Skeletal muscle tissue (tissue), 3 donors: ENCODE measurements at regions not wholly inside any gene's neighbourhood (a gene's known extent, or its start where the extent isn't known, plus 50 kb on each side); places are given as distances from the start of the nearest gene placed in this dataset.

Experiments
- H3K27ac ChIP-seq: one replicate; pipeline ENCODE4 v1.7.0; 2013; ENCODE audit warnings: mild to moderate bottlenecking, low read depth, low read length, inconsistent platforms
- H3K27me3 ChIP-seq, 3 donors: one replicate each; pipeline ENCODE4 v1.7.0; 2013; ENCODE audit warnings: low read length in 3 of 3; ENCODE audit not compliant: control insufficient read depth in 3 of 3, insufficient read depth in 3 of 3
- H3K36me3 ChIP-seq, 3 donors: one replicate each; pipeline ENCODE4 v1.7.0; 2013; ENCODE audit warnings: low read length in 3 of 3; ENCODE audit not compliant: control insufficient read depth in 3 of 3, insufficient read depth in 3 of 3
- H3K4me1 ChIP-seq, 3 donors: one replicate each; pipeline ENCODE4 v1.7.0; 2013; ENCODE audit warnings: low read length in 3 of 3, mild to moderate bottlenecking in 3 of 3; ENCODE audit not compliant: control insufficient read depth in 3 of 3, insufficient read depth in 3 of 3
- H3K4me3 ChIP-seq, 3 donors: one replicate each; pipeline ENCODE4 v1.7.0; 2013; ENCODE audit warnings: low read length in 3 of 3
- H3K9ac ChIP-seq, 3 donors: one replicate each; pipeline ENCODE4 v1.7.0; 2013; ENCODE audit warnings: low read length in 3 of 3, mild to moderate bottlenecking in 3 of 3, moderate library complexity in 2 of 3, low read depth in 1 of 3
- H3K9me3 ChIP-seq, 3 donors: one replicate each; pipeline ENCODE4 v1.7.0; 2013; ENCODE audit warnings: low read length in 3 of 3; ENCODE audit not compliant: control insufficient read depth in 3 of 3
- donor health status: Osteomylitis.

GRCh38 chr10:3588816-3589215 lies 196.2 kb downstream of the KLF6 start:
- no peaks in the 10 kb centered on the region for H3K4me1 ChIP-seq
- no peak overlapping the region for H3K9ac ChIP-seq
- H3K27ac ChIP-seq = no peak overlapping the region
- no peaks in the 10 kb centered on the region for H3K36me3 ChIP-seq
- H3K4me3 ChIP-seq = no peak overlapping the region
- H3K27me3 ChIP-seq = no peaks in the 10 kb centered on the region
- H3K9me3 ChIP-seq = no peaks in the 10 kb centered on the region

GRCh38 chr10:3588346-3588745 lies 196.7 kb downstream of the KLF6 start:
- no peaks in the 10 kb centered on the region for H3K36me3 ChIP-seq
- no peaks in the 10 kb centered on the region for H3K4me1 ChIP-seq
- no peaks in the 10 kb centered on the region for H3K27me3 ChIP-seq
- no peak overlapping the region for H3K4me3 ChIP-seq
- H3K9ac ChIP-seq = no peak overlapping the region
- H3K9me3 ChIP-seq = no peaks in the 10 kb centered on the region
- no peak overlapping the region for H3K27ac ChIP-seq

DNA sequence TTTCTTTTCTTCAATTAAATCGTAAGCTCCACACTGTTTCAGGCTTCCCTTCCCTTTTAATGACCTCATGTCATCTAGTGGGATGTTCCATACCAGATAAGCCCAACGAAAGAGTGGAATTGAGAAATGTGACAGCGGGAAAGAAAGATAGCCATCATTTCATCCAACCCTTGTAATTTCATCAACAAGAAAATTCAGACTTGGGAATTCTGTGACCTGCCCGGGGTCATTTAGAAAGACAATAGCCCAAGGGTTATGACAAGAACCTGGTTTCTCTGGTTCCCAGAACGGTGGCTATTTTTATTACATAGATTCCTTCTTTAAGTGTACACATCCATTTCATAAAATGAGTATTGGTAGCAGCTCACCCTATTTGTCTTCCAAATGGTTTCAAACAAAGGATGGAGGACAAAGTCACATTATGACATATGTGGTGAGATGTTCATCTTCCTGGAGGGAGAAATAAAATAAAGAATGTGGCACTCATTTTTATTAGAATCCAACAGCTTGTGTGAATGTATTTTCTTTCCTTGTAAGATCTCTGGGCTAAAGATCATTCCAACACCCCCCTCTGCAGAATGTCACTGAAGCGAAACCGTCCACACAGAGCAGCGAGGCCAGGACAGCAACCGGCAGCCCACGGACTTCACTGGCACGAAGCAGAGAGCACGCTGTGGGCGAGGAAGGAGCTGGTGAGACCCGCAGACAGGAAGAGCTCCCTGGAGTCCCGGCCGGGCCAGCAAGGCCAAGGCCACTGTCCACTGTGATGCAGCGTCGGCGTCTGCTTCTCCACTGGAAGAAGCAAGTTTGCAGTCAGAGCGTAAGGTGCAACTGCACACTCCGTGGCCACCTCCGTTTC lies 199.9 kb downstream of the KLF6 start:
- H3K27me3 ChIP-seq = no peaks in the 10 kb centered on the region
- no peak overlapping the region for H3K27ac ChIP-seq
- no peaks in the 10 kb centered on the region for H3K36me3 ChIP-seq
- H3K4me1 ChIP-seq = no peaks in the 10 kb centered on the region
- no peak overlapping the region for H3K9ac ChIP-seq
- H3K4me3 ChIP-seq = no peak overlapping the region
- no peaks in the 10 kb centered on the region for H3K9me3 ChIP-seq

- Histone ChIP-seq H3K9ac (no peak overlapping the region), H3K36me3 (no peaks in the 10 kb centered on the region), H3K4me3 (no peak overlapping the region), H3K27me3 (no peaks in the 10 kb centered on the region), H3K27ac (no peak overlapping the region), H3K4me1 (no peaks in the 10 kb centered on the region), H3K9me3 (no peaks in the 10 kb centered on the region)
Observed at GRCh38 chr10:3580565-3580964, 204.4 kb downstream of the KLF6 start.

- Histone ChIP-seq H3K4me3 (no peak overlapping the region), H3K27me3 (no peaks in the 10 kb centered on the region), H3K27ac (no peak overlapping the region), H3K9me3 (no peaks in the 10 kb centered on the region), H3K36me3 (no peaks in the 10 kb centered on the region), H3K4me1 (peaks cover 0 to under 1% (median 0%) of the 10 kb centered on the region in 3 donors), H3K9ac (no peak overlapping the region)
Observed at GRCh38 chr10:3579845-3580244, 205.2 kb downstream of the KLF6 start.

GRCh38 chr10:3578682-3579081 lies 206.3 kb downstream of the KLF6 start:
- H3K4me3 ChIP-seq = no peak overlapping the region
- peaks cover 7 to 12% (median 11%) of the 10 kb centered on the region in 3 donors for H3K4me1 ChIP-seq
- no peak overlapping the region for H3K27ac ChIP-seq
- no peaks in the 10 kb centered on the region for H3K9me3 ChIP-seq
- no peak overlapping the region for H3K9ac ChIP-seq
- H3K36me3 ChIP-seq = no peaks in the 10 kb centered on the region
- H3K27me3 ChIP-seq = no peaks in the 10 kb centered on the region

- no peak overlapping the region for H3K4me3 ChIP-seq
- H3K9me3 ChIP-seq = no peaks in the 10 kb centered on the region
- H3K9ac ChIP-seq = no peak overlapping the region
- H3K4me1 ChIP-seq = peaks cover 8 to 18% (median 17%) of the 10 kb centered on the region in 3 donors
- H3K27me3 ChIP-seq = no peaks in the 10 kb centered on the region
- H3K36me3 ChIP-seq = no peaks in the 10 kb centered on the region
- no peak overlapping the region for H3K27ac ChIP-seq
Observed at GRCh38 chr10:3578159-3578558, 206.8 kb downstream of the KLF6 start.

- no peaks in the 10 kb centered on the region for H3K36me3 ChIP-seq
- H3K9me3 ChIP-seq = no peaks in the 10 kb centered on the region
- H3K4me3 ChIP-seq = peak overlapping the region in 2 of 3 donors; percentile 35 to 50
- H3K27me3 ChIP-seq = no peaks in the 10 kb centered on the region
- H3K4me1 ChIP-seq = peaks cover 25 to 41% (median 37%) of the 10 kb centered on the region in 3 donors
- peak overlapping the region; percentile 61 for H3K27ac ChIP-seq
- peak overlapping the region in 2 of 3 donors; percentile 19 to 57 for H3K9ac ChIP-seq
Observed at GRCh38 chr10:3574451-3574850, 210.6 kb downstream of the KLF6 start.

- H3K9me3 ChIP-seq = no peaks in the 10 kb centered on the region
- no peaks in the 10 kb centered on the region for H3K27me3 ChIP-seq
- H3K27ac ChIP-seq = peak overlapping the region; percentile 19
- no peaks in the 10 kb centered on the region for H3K36me3 ChIP-seq
- peaks cover 27 to 41% (median 39%) of the 10 kb centered on the region in 3 donors for H3K4me1 ChIP-seq
- H3K9ac ChIP-seq = no peak overlapping the region
- no peak overlapping the region for H3K4me3 ChIP-seq
Observed at GRCh38 chr10:3573498-3573897, 211.5 kb downstream of the KLF6 start.

DNA sequence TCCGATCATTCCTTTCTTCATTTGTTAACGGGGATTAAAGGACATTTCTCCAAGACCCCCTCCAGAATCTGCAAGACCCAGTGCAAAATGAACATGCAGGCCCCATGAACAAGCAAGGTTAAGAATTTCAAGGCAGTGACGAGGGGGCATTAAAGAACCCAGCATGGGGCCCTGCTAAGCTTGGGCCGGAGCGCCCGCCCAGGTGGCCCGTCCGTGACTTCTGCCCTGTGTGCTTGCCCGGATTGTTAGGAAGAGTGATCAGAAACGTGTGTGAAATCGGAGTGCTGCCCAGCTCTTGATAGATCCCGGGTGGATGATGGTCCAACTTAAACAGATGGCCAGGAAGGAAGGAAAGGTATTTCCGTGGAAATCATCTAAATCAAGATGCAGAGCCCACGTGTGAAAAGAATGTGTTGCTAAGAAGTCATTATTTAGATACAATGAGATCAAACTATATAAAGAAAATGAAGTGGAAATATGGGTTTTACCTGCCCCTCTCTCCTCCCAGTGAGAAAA lies 213.6 kb downstream of the KLF6 start:
- Histone ChIP-seq H3K36me3 (no peaks in the 10 kb centered on the region), H3K27me3 (no peaks in the 10 kb centered on the region), H3K27ac (no peak overlapping the region), H3K4me3 (no peak overlapping the region), H3K4me1 (peaks cover 29 to 41% (median 41%) of the 10 kb centered on the region in 3 donors), H3K9ac (no peak overlapping the region), H3K9me3 (no peaks in the 10 kb centered on the region)
